Progenitor cell of endocrine pancreas (in vitro differentiated cells): ENCODE measurements at regions not wholly inside any gene's neighbourhood (a gene's known extent, or its start where the extent isn't known, plus 50 kb on each side); places are given as distances from the start of the nearest gene placed in this dataset.

Experiments
- DNase-seq: peaks from one replicate; pipeline ENCODE4 v3.0.0; 2021; ENCODE audit warnings: low spot score; ENCODE audit not compliant: unreplicated experiment
- H3K27ac Mint-ChIP-seq: 2 replicates; pipeline ENCODE4 v1.8.0; 2021; ENCODE audit warnings: mild to moderate bottlenecking, moderate library complexity, mixed read lengths
- H3K27me3 Mint-ChIP-seq: 2 replicates; pipeline ENCODE4 v1.8.0; 2021; ENCODE audit warnings: mixed read lengths
- H3K36me3 Mint-ChIP-seq: 2 replicates; pipeline ENCODE4 v1.8.0; 2022; ENCODE audit warnings: mixed read lengths; ENCODE audit not compliant: insufficient read depth
- H3K4me1 Mint-ChIP-seq: 2 replicates; pipeline ENCODE4 v1.8.0; 2021; ENCODE audit warnings: low read depth, mixed read lengths
- H3K4me3 Mint-ChIP-seq: 2 replicates; pipeline ENCODE4 v1.8.0; 2021; ENCODE audit warnings: low read depth, mild to moderate bottlenecking, moderate library complexity, mixed read lengths
- H3K9me3 Mint-ChIP-seq: 2 replicates; pipeline ENCODE4 v1.8.0; 2021; ENCODE audit warnings: low read depth, mixed read lengths
- TF ChIP-seq, protein P1 (sequence below): fragments of 200-600 bp; sonication (generic); IDR thresholded peaks from one replicate; pipeline ENCODE4 v1.5.0; 2021; ENCODE audit warnings: antibody characterized with exemption, mild to moderate bottlenecking; ENCODE audit not compliant: unreplicated experiment

DNA sequence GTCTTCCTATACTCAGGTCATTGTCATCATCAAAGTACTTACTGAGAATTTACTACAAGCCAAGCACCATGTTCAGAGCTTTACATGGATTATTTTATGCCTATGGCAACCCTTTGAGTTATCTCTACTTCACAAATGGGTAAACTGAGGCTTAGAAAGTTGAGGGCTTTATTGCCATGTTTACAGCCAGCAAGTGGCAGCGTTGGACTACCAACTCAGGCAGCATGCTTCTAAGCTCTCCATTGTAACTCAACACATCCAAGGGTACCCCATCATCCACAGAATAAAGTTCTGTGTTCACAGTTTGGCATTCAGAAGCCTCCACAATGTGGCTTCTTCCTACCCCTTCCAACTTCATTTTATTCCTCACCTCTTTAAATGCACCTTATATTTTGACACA lies 422.6 kb upstream of the GRIA1 start:
- H3K36me3 Mint-ChIP-seq, result no peaks in the 10 kb centered on the region
- no peaks in the 10 kb centered on the region for H3K27me3 Mint-ChIP-seq
- H3K27ac Mint-ChIP-seq, result no peak overlapping the region
- DNase-seq, result no peak
- TF ChIP-seq, protein P1, sequence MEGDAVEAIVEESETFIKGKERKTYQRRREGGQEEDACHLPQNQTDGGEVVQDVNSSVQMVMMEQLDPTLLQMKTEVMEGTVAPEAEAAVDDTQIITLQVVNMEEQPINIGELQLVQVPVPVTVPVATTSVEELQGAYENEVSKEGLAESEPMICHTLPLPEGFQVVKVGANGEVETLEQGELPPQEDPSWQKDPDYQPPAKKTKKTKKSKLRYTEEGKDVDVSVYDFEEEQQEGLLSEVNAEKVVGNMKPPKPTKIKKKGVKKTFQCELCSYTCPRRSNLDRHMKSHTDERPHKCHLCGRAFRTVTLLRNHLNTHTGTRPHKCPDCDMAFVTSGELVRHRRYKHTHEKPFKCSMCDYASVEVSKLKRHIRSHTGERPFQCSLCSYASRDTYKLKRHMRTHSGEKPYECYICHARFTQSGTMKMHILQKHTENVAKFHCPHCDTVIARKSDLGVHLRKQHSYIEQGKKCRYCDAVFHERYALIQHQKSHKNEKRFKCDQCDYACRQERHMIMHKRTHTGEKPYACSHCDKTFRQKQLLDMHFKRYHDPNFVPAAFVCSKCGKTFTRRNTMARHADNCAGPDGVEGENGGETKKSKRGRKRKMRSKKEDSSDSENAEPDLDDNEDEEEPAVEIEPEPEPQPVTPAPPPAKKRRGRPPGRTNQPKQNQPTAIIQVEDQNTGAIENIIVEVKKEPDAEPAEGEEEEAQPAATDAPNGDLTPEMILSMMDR, result no peak
- H3K4me1 Mint-ChIP-seq, result no peaks in the 10 kb centered on the region
- no peak overlapping the region for H3K4me3 Mint-ChIP-seq
- no peaks in the 10 kb centered on the region for H3K9me3 Mint-ChIP-seq

DNA sequence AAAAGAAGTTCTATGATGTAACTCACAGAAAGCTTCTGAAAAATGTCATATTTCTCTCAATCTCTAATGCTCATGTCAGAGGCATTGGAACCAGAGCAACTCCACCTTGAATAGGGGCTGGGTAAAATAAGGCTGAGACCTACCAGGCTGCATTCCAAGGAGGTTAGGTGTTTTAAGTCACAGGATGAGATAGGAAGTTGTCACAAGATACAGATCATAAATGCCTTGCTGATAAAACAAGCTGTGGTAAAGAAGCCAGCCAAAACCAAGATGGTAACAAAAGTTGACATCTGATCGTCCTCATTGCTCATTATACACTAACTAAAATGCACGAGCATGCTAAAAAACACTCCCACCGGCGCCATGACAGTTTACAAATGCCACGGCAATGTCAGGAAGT lies 411.1 kb upstream of the GRIA1 start:
- TF ChIP-seq, protein P1, result no peak
- Mint-ChIP-seq H3K9me3 (no peaks in the 10 kb centered on the region), H3K4me3 (no peak overlapping the region), H3K4me1 (peaks cover 3% of the 10 kb centered on the region), H3K27ac (no peak overlapping the region), H3K27me3 (no peaks in the 10 kb centered on the region), H3K36me3 (no peaks in the 10 kb centered on the region)
- no peak for DNase-seq

DNA sequence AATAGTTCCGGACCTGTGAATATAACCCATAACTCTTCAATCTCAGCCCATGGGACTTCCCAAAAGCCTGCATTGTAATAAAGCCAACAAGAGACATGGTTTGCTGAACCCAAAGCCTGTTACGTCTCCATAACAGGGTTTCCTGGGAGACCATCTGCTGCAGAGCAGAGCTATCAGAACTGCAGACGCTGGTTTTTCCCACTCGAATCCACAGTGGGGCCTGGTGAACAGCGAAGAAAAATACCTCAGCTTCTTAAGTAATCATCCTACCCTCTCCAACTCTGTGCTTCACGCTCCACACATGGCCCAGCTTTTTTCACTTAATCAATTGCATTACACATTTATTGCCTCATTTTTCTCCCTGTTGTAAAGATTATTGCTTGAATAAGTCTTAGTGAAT lies 409.5 kb upstream of the GRIA1 start:
- TF ChIP-seq, protein P1, result no peak
- no peak overlapping the region for H3K27ac Mint-ChIP-seq
- H3K27me3 Mint-ChIP-seq, result no peaks in the 10 kb centered on the region
- H3K4me1 Mint-ChIP-seq, result peaks cover 3% of the 10 kb centered on the region
- no peaks in the 10 kb centered on the region for H3K36me3 Mint-ChIP-seq
- DNase-seq, result no peak
- H3K4me3 Mint-ChIP-seq, result no peak overlapping the region
- H3K9me3 Mint-ChIP-seq, result no peaks in the 10 kb centered on the region

DNA sequence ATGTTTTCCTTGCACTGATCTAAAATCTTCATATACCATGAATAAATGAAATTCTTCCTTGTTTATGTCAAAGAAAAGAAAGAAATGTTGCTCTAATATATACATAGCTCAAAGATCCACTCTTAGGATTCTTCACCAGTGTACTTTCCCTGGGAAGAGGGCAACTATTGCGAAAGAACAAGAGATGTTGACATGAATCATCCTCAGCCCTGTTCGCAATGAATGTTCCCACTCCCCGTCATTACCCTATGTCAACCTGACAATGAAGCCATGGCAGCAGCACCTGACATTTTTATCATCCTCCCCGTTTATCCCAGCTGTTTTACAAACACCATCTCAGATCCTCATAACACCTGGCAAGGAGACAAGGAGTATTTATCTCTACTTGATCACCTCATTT lies 409.1 kb upstream of the GRIA1 start:
- TF ChIP-seq, protein P1, result no peak
- Mint-ChIP-seq H3K27me3 (no peaks in the 10 kb centered on the region), H3K36me3 (no peaks in the 10 kb centered on the region)

DNA sequence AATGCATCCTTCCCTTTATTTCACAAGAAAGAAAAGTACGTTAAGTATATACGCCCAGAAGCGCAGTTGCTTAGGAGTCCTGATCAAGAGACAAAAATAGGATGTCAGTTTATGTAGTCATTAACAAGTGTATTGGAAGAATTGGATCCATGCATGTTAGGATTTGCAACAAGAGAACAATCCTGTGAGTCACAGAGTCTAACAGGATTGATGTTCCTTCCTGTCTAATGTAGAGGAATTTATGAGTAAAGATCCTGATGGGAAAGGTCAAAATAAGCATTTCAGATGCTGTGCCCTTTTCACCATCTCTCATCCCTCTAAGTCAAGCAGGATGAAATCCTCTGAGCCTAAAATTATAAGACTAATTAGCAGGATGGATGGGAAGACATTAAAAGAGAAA lies 406.0 kb upstream of the GRIA1 start:
- DNase-seq, result no peak
- Mint-ChIP-seq H3K36me3 (no peaks in the 10 kb centered on the region), H3K4me3 (no peak overlapping the region), H3K9me3 (no peaks in the 10 kb centered on the region), H3K27ac (no peak overlapping the region), H3K27me3 (no peaks in the 10 kb centered on the region), H3K4me1 (no peaks in the 10 kb centered on the region)
- TF ChIP-seq, protein P1, result no peak

More for the DNA sequence above, 409.1 kb upstream of the GRIA1 start:
- Mint-ChIP-seq H3K4me3 (no peak overlapping the region), H3K27ac (no peak overlapping the region), H3K4me1 (peaks cover 3% of the 10 kb centered on the region), H3K9me3 (no peaks in the 10 kb centered on the region)
- no peak for DNase-seq
